Muscle of leg (tissue), 3 donors: ENCODE measurements at regions not wholly inside any gene's neighbourhood (a gene's known extent, or its start where the extent isn't known, plus 50 kb on each side); places are given as distances from the start of the nearest gene placed in this dataset.

Experiments
- DNase-seq: peaks from one replicate; pipeline ENCODE4 v3.0.0; 2013
- H3K27ac ChIP-seq: one replicate; pipeline ENCODE4 v1.5.1; 2013; ENCODE audit warnings: mild to moderate bottlenecking, low read length, control low read depth
- H3K27me3 ChIP-seq: one replicate; pipeline ENCODE4 v1.6.1; 2013; ENCODE audit warnings: low read length; ENCODE audit not compliant: control insufficient read depth, insufficient read depth
- H3K36me3 ChIP-seq: one replicate; pipeline ENCODE4 v1.6.1; 2013; ENCODE audit warnings: low read length; ENCODE audit not compliant: control insufficient read depth, insufficient read depth
- H3K4me1 ChIP-seq: one replicate; pipeline ENCODE4 v1.6.1; 2013; ENCODE audit warnings: low read length; ENCODE audit not compliant: control insufficient read depth, insufficient read depth
- H3K4me3 ChIP-seq: one replicate; pipeline ENCODE4 v1.5.1; 2013; ENCODE audit warnings: low read length, control low read depth
- H3K9me3 ChIP-seq: replicated peaks from 2 replicates; pipeline ENCODE4 v1.6.1; 2013; ENCODE audit warnings: low read depth, low read length; ENCODE audit not compliant: control insufficient read depth
- WGBS: methylation state at CpG from one replicate; pipeline ENCODE4 v1.1.5; 2013; ENCODE audit warnings: missing lambda C conversion rate; ENCODE audit not compliant: insufficient coverage; 5-methylcytosine and 5-hydroxymethylcytosine counted together

DNA sequence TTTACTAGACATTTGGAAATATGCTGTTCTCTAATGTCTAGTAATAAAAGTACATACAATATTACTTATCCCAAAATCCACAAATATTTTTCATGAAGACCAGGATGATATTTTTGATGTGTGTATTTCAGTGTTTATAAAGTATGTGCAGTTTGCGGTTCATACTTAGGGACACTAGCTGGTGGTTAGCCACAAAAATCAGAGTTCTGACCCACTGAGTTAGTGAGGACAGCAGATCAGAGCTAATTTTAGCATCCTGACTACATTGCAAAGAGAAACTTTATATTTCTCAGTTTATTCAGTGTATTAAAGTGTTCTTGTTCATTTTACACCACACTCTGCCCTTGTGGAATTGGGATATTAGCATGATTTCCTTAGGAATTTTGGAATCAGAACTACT, 655.3 kb downstream of the HTR1A start:
- no peak for DNase-seq
- Histone ChIP-seq H3K4me1 (no peaks in the 10 kb centered on the region), H3K27me3 (no peaks in the 10 kb centered on the region), H3K4me3 (no peak overlapping the region), H3K9me3 (no peaks in the 10 kb centered on the region), H3K36me3 (no peaks in the 10 kb centered on the region), H3K27ac (no peak overlapping the region)
- no CpG with 5 or more reads among the region's 1 CpG for WGBS

DNA sequence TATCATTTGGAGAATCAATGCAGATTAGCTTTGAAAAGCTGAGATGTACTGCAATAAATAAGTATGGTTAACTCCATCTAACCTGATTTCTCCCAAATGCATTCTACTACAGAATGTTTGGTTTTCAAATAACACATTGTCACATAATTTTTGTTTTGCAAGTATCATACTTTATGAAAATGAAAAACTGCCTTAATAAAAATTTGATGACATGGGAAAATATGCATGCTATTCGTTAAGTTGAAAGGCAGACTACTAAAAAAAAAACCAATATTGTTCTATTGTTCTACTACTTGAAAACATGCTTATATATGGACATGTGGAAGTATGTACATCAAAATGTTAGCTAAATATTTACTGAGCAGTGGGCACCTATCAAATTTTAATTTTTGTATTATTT, 668.9 kb downstream of the HTR1A start:
- DNase-seq = no peak
- WGBS = no CpG with 5 or more reads among the region's 1 CpG
- Histone ChIP-seq H3K4me3 (no peak overlapping the region), H3K36me3 (no peaks in the 10 kb centered on the region), H3K9me3 (no peaks in the 10 kb centered on the region), H3K27ac (no peak overlapping the region), H3K4me1 (no peaks in the 10 kb centered on the region), H3K27me3 (no peaks in the 10 kb centered on the region)

DNA sequence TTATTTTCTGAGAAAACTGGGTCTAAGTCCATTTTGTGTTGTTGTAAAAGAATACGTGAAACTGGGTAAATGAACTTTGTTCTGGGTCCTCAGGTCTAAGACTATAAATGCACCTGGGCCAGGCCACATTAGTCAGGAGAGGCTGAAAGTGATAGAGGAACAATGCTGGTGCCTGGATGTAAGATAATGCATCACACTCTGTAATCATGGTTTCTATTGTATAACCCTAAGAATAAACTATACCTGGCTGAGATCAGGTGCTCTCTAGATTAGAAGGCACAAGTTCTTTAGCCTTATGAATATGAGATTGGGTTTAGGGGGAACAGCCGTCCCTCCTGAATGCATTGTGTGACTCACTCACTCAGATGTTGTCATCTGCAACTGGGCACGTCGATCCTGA, 675.5 kb downstream of the HTR1A start:
- Histone ChIP-seq H3K9me3 (peaks cover 10% of the 10 kb centered on the region), H3K27me3 (no peaks in the 10 kb centered on the region), H3K27ac (no peak overlapping the region), H3K4me3 (no peak overlapping the region), H3K36me3 (no peaks in the 10 kb centered on the region), H3K4me1 (no peaks in the 10 kb centered on the region)
- DNase-seq = no peak
- WGBS = 83% methylated on average over 2 of the region's 4 CpGs

- Histone ChIP-seq H3K9me3 (no peaks in the 10 kb centered on the region), H3K36me3 (no peaks in the 10 kb centered on the region), H3K4me3 (no peak overlapping the region), H3K27me3 (no peaks in the 10 kb centered on the region), H3K4me1 (no peaks in the 10 kb centered on the region), H3K27ac (no peak overlapping the region)
- DNase-seq = no peak
- WGBS = no CpG with 5 or more reads among the region's 2 CpGs
Measured at GRCh38 chr5:63263411-63263810, 684.8 kb downstream of the LRRC70 start.

DNA sequence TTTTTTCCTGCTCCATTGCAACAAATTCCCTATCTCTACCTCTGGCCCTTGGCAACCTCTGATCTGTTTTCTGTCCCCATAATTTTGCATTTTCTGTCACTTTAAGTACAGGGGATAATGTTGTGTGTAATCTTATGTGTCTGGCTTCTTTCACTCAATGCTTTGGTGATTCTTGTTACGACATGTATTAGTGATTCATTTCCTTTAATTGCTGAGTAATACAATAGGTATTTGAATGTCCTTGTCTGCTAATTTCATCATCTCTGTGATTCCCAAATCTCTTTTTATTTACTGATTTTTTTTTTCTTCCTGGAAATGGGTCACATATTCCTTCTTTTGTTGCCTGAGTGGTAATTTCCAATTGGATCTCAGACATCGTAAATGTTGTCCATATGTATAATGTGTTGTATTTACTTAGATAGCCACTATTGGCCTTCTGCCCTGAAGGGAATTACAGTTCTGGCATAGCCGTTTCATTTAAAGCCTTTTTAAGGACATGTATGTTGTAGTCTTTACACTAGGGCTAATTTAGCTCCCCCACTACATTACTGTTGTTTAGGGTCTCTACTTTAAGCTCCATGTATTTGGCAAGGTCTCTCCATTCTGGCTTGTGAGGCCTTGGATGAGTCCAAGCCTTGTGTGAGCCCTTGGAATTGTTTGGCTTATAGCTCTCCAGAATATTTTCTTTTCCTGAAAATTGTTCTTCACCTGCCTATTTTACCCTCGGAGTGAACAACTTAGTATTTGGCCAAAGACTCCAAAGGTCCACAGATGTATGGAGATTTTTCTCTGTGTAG, 683.8 kb downstream of the LRRC70 start:
- no peaks in the 10 kb centered on the region for H3K4me1 ChIP-seq
- no peak overlapping the region for H3K27ac ChIP-seq
- peak; percentile 54 for DNase-seq
- H3K36me3 ChIP-seq = no peaks in the 10 kb centered on the region
- WGBS = no CpG with 5 or more reads among the region's 4 CpGs
- no peak overlapping the region for H3K4me3 ChIP-seq
- no peaks in the 10 kb centered on the region for H3K9me3 ChIP-seq
- H3K27me3 ChIP-seq = no peaks in the 10 kb centered on the region

DNA sequence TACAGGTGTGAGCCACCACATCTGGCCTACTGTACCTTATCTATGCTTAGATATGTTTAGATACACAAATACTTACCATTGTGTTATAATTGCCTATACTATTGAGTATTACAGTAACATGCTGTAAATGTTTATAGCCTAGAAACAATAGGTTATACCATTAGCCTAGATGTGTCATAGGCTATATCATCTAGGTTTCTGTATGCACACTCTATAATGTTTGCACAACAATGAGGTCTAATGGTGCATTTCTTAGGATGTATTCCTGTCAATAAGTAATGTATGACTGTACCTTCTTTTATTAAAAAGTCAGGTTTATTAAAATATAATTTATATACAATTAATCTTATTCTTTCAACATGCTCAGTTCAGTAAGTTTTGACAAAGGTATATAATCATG, 683.1 kb downstream of the LRRC70 start:
- DNase-seq = no peak

DNA sequence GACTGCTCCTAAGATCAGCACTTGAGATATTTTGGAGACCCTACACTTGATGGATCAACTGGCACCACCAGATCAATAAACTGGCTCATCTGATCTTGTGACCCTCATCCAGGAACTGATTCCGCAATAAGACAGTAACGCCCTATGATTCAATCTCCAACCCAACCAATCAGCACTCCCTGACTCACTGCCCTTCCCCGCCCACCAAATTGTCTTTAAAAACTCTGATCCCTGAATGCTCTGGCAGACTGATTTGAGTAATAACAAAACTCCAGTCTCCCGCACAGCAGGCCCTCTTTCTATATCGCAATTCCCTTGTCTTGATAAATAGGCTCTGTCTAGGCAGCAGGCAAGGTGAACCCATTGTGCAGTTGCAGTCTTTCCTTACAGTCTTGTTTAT, 677.0 kb downstream of the LRRC70 start:
- Histone ChIP-seq H3K27ac (no peak overlapping the region), H3K9me3 (peaks cover 2% of the 10 kb centered on the region), H3K36me3 (no peaks in the 10 kb centered on the region), H3K27me3 (no peaks in the 10 kb centered on the region), H3K4me1 (no peaks in the 10 kb centered on the region), H3K4me3 (no peak overlapping the region)
- 94% methylated on average over 4 of the region's 5 CpGs for WGBS
- DNase-seq = no peak

More for the DNA sequence above, 683.1 kb downstream of the LRRC70 start:
- no peaks in the 10 kb centered on the region for H3K27me3 ChIP-seq
- no peaks in the 10 kb centered on the region for H3K4me1 ChIP-seq
- no peak overlapping the region for H3K27ac ChIP-seq
- H3K36me3 ChIP-seq = no peaks in the 10 kb centered on the region
- H3K9me3 ChIP-seq = no peaks in the 10 kb centered on the region
- no peak overlapping the region for H3K4me3 ChIP-seq

DNA sequence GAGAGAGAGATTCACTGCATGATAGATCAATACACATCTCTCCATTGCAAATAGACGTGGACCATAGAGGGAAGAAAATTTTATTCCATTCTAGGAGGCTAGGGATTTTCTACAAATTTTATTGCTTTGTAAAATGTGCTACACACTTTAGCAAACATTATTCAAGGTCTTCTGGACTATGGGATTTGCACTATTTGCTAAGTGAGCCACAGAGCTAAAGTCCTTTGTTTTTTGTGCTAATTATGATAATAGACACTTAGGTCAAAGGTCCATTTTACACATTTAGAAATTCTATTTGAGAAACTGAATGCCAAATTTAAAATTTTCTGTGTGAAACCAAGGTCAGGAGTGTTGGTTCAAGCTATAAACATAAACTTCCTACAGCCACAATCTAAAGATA, 672.3 kb downstream of the LRRC70 start:
- DNase-seq = no peak
- H3K27me3 ChIP-seq = no peaks in the 10 kb centered on the region
- H3K4me1 ChIP-seq = no peaks in the 10 kb centered on the region
- no peak overlapping the region for H3K4me3 ChIP-seq
- no CpG with 5 or more reads among the region's 1 CpG for whole genome bisulfite sequencing
- H3K36me3 ChIP-seq = no peaks in the 10 kb centered on the region
- peaks cover 2% of the 10 kb centered on the region for H3K9me3 ChIP-seq
- H3K27ac ChIP-seq = no peak overlapping the region

DNA sequence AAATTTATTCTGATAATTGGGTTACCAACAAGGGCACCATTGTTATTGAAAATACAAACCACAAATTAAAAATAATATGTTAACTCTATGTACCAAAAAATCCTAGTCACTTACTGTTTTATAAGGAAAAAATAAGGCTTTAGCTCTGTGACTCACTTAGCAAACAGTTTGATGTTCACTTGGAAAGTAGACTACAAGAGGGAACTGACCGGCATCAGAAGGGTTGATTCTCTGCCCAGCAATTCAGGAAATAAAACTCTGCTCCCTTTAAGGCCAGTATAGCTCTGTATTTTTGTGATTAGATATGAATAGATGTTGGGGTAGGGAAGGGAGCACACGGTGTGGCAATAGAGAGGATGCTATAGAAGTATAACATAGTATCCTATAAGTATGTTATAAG, 671.3 kb downstream of the LRRC70 start:
- Histone ChIP-seq H3K4me3 (no peak overlapping the region), H3K4me1 (no peaks in the 10 kb centered on the region), H3K27me3 (no peaks in the 10 kb centered on the region), H3K27ac (no peak overlapping the region), H3K9me3 (peaks cover 2% of the 10 kb centered on the region), H3K36me3 (no peaks in the 10 kb centered on the region)
- no CpG with 5 or more reads among the region's 2 CpGs for WGBS
- DNase-seq = no peak

DNA sequence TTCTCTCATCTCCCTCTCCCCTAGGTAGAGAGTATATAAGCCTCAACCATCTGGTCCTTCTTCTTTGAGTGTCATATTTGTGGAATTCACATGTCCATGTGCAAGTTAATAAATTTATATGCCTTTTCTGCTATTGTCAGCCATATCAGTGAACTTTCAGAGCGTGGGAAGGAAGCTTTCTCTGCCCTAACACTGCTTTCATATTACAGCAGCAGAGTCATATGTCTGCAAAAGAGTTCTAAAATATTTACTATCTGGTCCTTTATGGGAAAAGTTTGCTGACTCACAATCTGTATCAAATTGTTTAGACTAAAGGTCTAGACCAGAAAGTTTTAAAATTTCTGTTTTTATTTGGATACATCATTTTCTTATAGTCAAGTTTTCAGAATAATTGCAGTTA, 669.0 kb downstream of the LRRC70 start:
- no CpG with 5 or more reads among the region's 1 CpG for WGBS
- Histone ChIP-seq H3K27me3 (no peaks in the 10 kb centered on the region), H3K36me3 (no peaks in the 10 kb centered on the region), H3K27ac (no peak overlapping the region), H3K4me3 (no peak overlapping the region), H3K4me1 (no peaks in the 10 kb centered on the region), H3K9me3 (no peaks in the 10 kb centered on the region)
- DNase-seq = no peak

DNA sequence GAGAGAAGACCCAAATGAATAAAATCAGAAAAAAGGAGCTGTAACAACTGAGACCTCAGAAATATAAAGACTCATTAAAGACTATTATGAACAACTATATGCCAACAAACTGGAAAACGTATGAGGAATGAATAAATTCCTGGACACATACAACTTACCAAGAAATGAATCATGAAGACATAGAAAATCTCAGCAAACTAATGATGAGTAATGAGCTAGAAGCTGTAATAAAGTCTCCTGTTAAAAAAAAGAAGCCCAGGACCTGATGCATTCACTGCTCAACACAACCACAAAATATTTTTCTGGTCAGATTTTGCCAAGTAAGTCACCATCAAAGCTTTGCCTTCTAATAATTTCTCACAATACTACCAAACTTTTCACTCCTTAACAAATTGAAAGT, 666.7 kb downstream of the LRRC70 start:
- Histone ChIP-seq H3K27ac (no peak overlapping the region), H3K4me3 (no peak overlapping the region), H3K27me3 (no peaks in the 10 kb centered on the region), H3K36me3 (no peaks in the 10 kb centered on the region), H3K4me1 (no peaks in the 10 kb centered on the region), H3K9me3 (no peaks in the 10 kb centered on the region)
- DNase-seq = no peak
- no CpG with 5 or more reads among the region's 1 CpG for WGBS
